SK-N-SH (cell line): ENCODE measurements at regions not wholly inside any gene's neighbourhood (a gene's known extent, or its start where the extent isn't known, plus 50 kb on each side); places are given as distances from the start of the nearest gene placed in this dataset.

ENCODE experiments used
- CTCF ChIA-PET: fragments of 300-600, 350-600 bp; formaldehyde crosslinking; extraction: SDS; loops from one replicate; lab custom pipeline; 2021; lab: Yijun Ruan, JAX
- POLR2A ChIA-PET: fragments of 350-600 bp; sonication (Branson Sonifier 250); formaldehyde crosslinking; extraction: SDS; loops from one replicate; lab custom pipeline; 2020; ENCODE audit warnings: antibody characterized with exemption, inconsistent platforms; lab: Yijun Ruan, JAX
- DNase-seq: peaks from one replicate; pipeline ENCODE4 v3.0.0; 2012
- H2AFZ ChIP-seq: fragments of 200-600 bp; sonication (generic); 2 replicates; pipeline ENCODE4 v1.8.1; 2016; ENCODE audit warnings: antibody characterized with exemption, mild to moderate bottlenecking, low read depth
- H3F3A ChIP-seq: fragments of 200-600 bp; sonication (generic); replicated peaks from 2 replicates; pipeline ENCODE3; 2016; ENCODE audit warnings: antibody characterized with exemption, mild to moderate bottlenecking; ENCODE audit not compliant: insufficient read depth
- H3K27ac ChIP-seq, 2 experiments: fragments of 200-500 bp in 1 of 2; fragments of 200-600 bp in 1 of 2; sonication (Bioruptor generic) in 1 of 2; sonication (generic), shearing (Covaris generic) in 1 of 2; 2 replicates each; pipeline versions ENCODE4 v1.5.1 to v1.6.1; 2014 to 2016; ENCODE audit warnings: low read depth in 2 of 2, inconsistent platforms in 1 of 2, low read length in 1 of 2, mild to moderate bottlenecking in 1 of 2, mixed read lengths in 1 of 2
- H3K27me3 ChIP-seq: fragments of 200-600 bp; sonication (generic), shearing (Covaris generic); 2 replicates; pipeline ENCODE4 v1.6.1; 2016; ENCODE audit warnings: mixed run types; ENCODE audit not compliant: insufficient read depth
- H3K36me3 ChIP-seq, 2 experiments: fragments of 200-500 bp in 1 of 2; fragments of 200-600 bp in 1 of 2; sonication (Bioruptor generic) in 1 of 2; sonication (generic) in 1 of 2; replicated peaks in 1 of 2; 2 replicates each; pipeline versions ENCODE3 to v1.5.1; 2014 to 2016; ENCODE audit warnings: low read length in 1 of 2, mild to moderate bottlenecking in 1 of 2; ENCODE audit not compliant: insufficient read depth in 2 of 2, control insufficient read depth in 1 of 2
- H3K4me1 ChIP-seq, 2 experiments: fragments of 200-500 bp in 1 of 2; fragments of 200-600 bp in 1 of 2; sonication (Bioruptor generic) in 1 of 2; sonication (generic), shearing (Covaris generic) in 1 of 2; 2 replicates each; pipeline versions ENCODE4 v1.5.1 to v1.6.1; 2014 to 2016; ENCODE audit warnings: low read depth in 1 of 2, low read length in 1 of 2, mixed run types in 1 of 2; ENCODE audit not compliant: insufficient read depth in 2 of 2, control insufficient read depth in 1 of 2
- H3K4me2 ChIP-seq: fragments of 200-600 bp; sonication (generic), shearing (Covaris generic); 2 replicates; pipeline ENCODE4 v1.6.1; 2017; ENCODE audit warnings: mixed run types
- H3K4me3 ChIP-seq, 2 experiments: fragments of 200-500 bp in 1 of 2; fragments of 200-600 bp in 1 of 2; sonication (Bioruptor generic) in 1 of 2; sonication (generic), shearing (Covaris generic) in 1 of 2; 2 replicates each; pipeline versions ENCODE4 v1.5.1 to v1.8.1; 2014 to 2016; ENCODE audit warnings: low read depth in 2 of 2, inconsistent platforms in 1 of 2, low read length in 1 of 2, mild to moderate bottlenecking in 1 of 2, mixed read lengths in 1 of 2, moderate library complexity in 1 of 2
- H3K79me2 ChIP-seq: fragments of 200-600 bp; sonication (generic); 2 replicates; pipeline ENCODE4 v1.8.1; 2017; ENCODE audit warnings: mild to moderate bottlenecking; ENCODE audit not compliant: insufficient read depth
- H3K9ac ChIP-seq: fragments of 200-600 bp; sonication (generic); 2 replicates; pipeline ENCODE4 v1.6.1; 2017; ENCODE audit warnings: mixed run types
- H3K9me2 ChIP-seq: fragments of 200-600 bp; sonication (generic); 2 replicates; pipeline ENCODE4 v1.6.1; 2017; ENCODE audit warnings: mixed run types
- H3K9me3 ChIP-seq: fragments of 200-600 bp; sonication (generic); 2 replicates; pipeline ENCODE4 v1.6.1; 2017; ENCODE audit warnings: mixed run types, mild to moderate bottlenecking, moderate library complexity
- H4K20me1 ChIP-seq: fragments of 200-600 bp; sonication (generic); 2 replicates; pipeline ENCODE4 v1.6.1; 2017; ENCODE audit warnings: mild to moderate bottlenecking, mixed run types; ENCODE audit not compliant: insufficient read depth
- ELF1 ChIP-seq: IDR thresholded peaks from 2 replicates; pipeline ENCODE4 v1.4.0; 2012
- EP300 ChIP-seq, 2 experiments: IDR thresholded peaks; 2 replicates each; pipeline versions ENCODE4 v1.4.0 to v1.6.1; 2012; ENCODE audit warnings: borderline replicate concordance in 1 of 2, low read depth in 1 of 2, low read length in 1 of 2
- FOXM1 ChIP-seq: IDR thresholded peaks from 2 replicates; pipeline ENCODE4 v1.4.0; 2012; ENCODE audit warnings: low read depth, mild to moderate bottlenecking
- JUND ChIP-seq: IDR thresholded peaks from 2 replicates; pipeline ENCODE4 v1.4.0; 2012
- MAX ChIP-seq: IDR thresholded peaks from 2 replicates; pipeline ENCODE4 v1.4.0; 2012; ENCODE audit warnings: low read depth
- MEF2A ChIP-seq: IDR thresholded peaks from 2 replicates; pipeline ENCODE4 v1.4.0; 2012; ENCODE audit warnings: low read depth, borderline replicate concordance
- MXI1 ChIP-seq: IDR thresholded peaks from 2 replicates; pipeline ENCODE4 v1.6.1; 2012; ENCODE audit warnings: mild to moderate bottlenecking, low read depth, low read length, improper control_type of control experiment
- PBX3 ChIP-seq: IDR thresholded peaks from 2 replicates; pipeline ENCODE4; 2012
- RCOR1 ChIP-seq: fragments of 150-350 bp; IDR thresholded peaks from 2 replicates; pipeline ENCODE4 v1.6.1; 2017; ENCODE audit warnings: antibody characterized with exemption, low read length
- RFX5 ChIP-seq: IDR thresholded peaks from 2 replicates; pipeline ENCODE4 v1.6.1; 2012; ENCODE audit warnings: mild to moderate bottlenecking, improper control_type of control experiment, low read length
- SMC3 ChIP-seq: IDR thresholded peaks from 2 replicates; pipeline ENCODE4 v1.6.1; 2012; ENCODE audit warnings: low read depth, low read length, improper control_type of control experiment
- TCF12 ChIP-seq: IDR thresholded peaks from 2 replicates; pipeline ENCODE4 v1.4.0; 2012
- USF1 ChIP-seq: IDR thresholded peaks from 2 replicates; pipeline ENCODE4 v1.4.0; 2012; ENCODE audit warnings: low read depth, borderline replicate concordance
- ZBTB33 ChIP-seq: IDR thresholded peaks from 2 replicates; pipeline ENCODE4 v1.4.0; 2012; ENCODE audit warnings: low read depth, borderline replicate concordance
- WGBS: methylation state at CpG from one replicate; pipeline ENCODE4 v1.1.6; 2017; ENCODE audit warnings: low lambda C conversion rate; 5-methylcytosine and 5-hydroxymethylcytosine counted together

- CTCF ChIA-PET: no interaction called here
- no peaks in the 10 kb centered on the region for H3K36me3 ChIP-seq
- no peaks in the 10 kb centered on the region for H3F3A ChIP-seq
- H3K27ac ChIP-seq: no peak overlapping the region
- no peaks in the 10 kb centered on the region for H4K20me1 ChIP-seq
- no peaks in the 10 kb centered on the region for H3K27me3 ChIP-seq
- H3K79me2 ChIP-seq: no peaks in the 10 kb centered on the region
- POLR2A ChIA-PET: no interaction called here
- no peaks in the 10 kb centered on the region for H3K9me2 ChIP-seq
- no peak overlapping the region for H3K4me2 ChIP-seq
- H3K4me3 ChIP-seq: no peak overlapping the region
- no peaks in the 10 kb centered on the region; the same call in 1 of the 2 replicates for H3K9me3 ChIP-seq
- H3K4me1 ChIP-seq: no peaks in the 10 kb centered on the region
- no peak overlapping the region for H3K9ac ChIP-seq
- TF ChIP-seq SMC3: no peak
- no peak for TF ChIP-seq EP300 (IDR thresholded peaks at IDR 0.05; ENCODE audit: borderline replicate concordance in 1 of 2, low read depth in 1 of 2, low read length in 1 of 2)
- H2AFZ ChIP-seq: no peak overlapping the region
- 11% methylated on average over 6 of the region's 7 CpGs for WGBS
- no peak for DNase-seq
These were observed 68.3 kb upstream of the ACTRT2 start for GRCh38 chr1:2952992-2953391.

GRCh38 chr1:2953688-2954285 lies 67.5 kb upstream of the ACTRT2 start:
- Histone ChIP-seq H2AFZ (no peak overlapping the region), H3K4me3 (no peak overlapping the region), H3K27me3 (no peaks in the 10 kb centered on the region), H3K36me3 (no peaks in the 10 kb centered on the region), H3K9me2 (no peaks in the 10 kb centered on the region), H3K9ac (no peak overlapping the region), H3K9me3 (no peaks in the 10 kb centered on the region; the same call in 1 of the 2 replicates), H4K20me1 (no peaks in the 10 kb centered on the region), H3K79me2 (no peaks in the 10 kb centered on the region), H3K27ac (no peak overlapping the region), H3K4me2 (no peak overlapping the region), H3K4me1 (no peaks in the 10 kb centered on the region), H3F3A (no peaks in the 10 kb centered on the region)
- WGBS: 0% methylated on average over 2 of the region's 2 CpGs
- DNase-seq: no peak
- ChIA-PET POLR2A (no interaction called here), CTCF (no interaction called here)
- no peak for TF ChIP-seq USF1
- no peak for TF ChIP-seq FOXM1
- TF ChIP-seq SMC3: no peak
- TF ChIP-seq PBX3: no peak
- no peak for TF ChIP-seq EP300 (IDR thresholded peaks at IDR 0.05; ENCODE audit: borderline replicate concordance in 1 of 2, low read depth in 1 of 2, low read length in 1 of 2)
- no peak for TF ChIP-seq ZBTB33

GRCh38 chr1:2955652-2956051 lies 65.6 kb upstream of the ACTRT2 start:
- no peak overlapping the region for H3K9ac ChIP-seq
- H3K4me3 ChIP-seq: no peak overlapping the region
- no peaks in the 10 kb centered on the region for H3K4me1 ChIP-seq
- H2AFZ ChIP-seq: no peak overlapping the region
- H3K36me3 ChIP-seq: no peaks in the 10 kb centered on the region
- TF ChIP-seq MAX (no peak), RFX5 (no peak), MXI1 (no peak), RCOR1 (no peak), MEF2A (no peak), USF1 (no peak), JUND (no peak), ELF1 (no peak), TCF12 (no peak)
- no peak for DNase-seq
- H4K20me1 ChIP-seq: no peaks in the 10 kb centered on the region
- H3K9me3 ChIP-seq: no peaks in the 10 kb centered on the region; the same call in 1 of the 2 replicates
- ChIA-PET CTCF (no interaction called here), POLR2A (no interaction called here)
- no peaks in the 10 kb centered on the region for H3F3A ChIP-seq
- no peaks in the 10 kb centered on the region for H3K79me2 ChIP-seq
- H3K4me2 ChIP-seq: no peak overlapping the region
- H3K27me3 ChIP-seq: no peaks in the 10 kb centered on the region
- H3K27ac ChIP-seq: no peak overlapping the region
- no peaks in the 10 kb centered on the region for H3K9me2 ChIP-seq
